ENCODE measurements at regions not wholly inside any gene's neighbourhood (a gene's known extent, or its start where the extent isn't known, plus 50 kb on each side); places are given as distances from the start of the nearest gene placed in this dataset.

GRCh38 chr11:45543808-45544422 is 121.5 kb downstream of the CHST1 start:
- Histone ChIP-seq H3K36me3 (no peaks in the 10 kb centered on the region), H3K27ac (no peak overlapping the region), H3K27me3 (replicated peaks in 1 of 7) (peaks cover 0 to 39% (median 0%) of the 10 kb centered on the region in 7 donors), H3K4me1 (no peaks in the 10 kb centered on the region), H3K4me3 (no peak overlapping the region), H3K9me3 (no peaks in the 10 kb centered on the region)
- DNase-seq: no peak
- WGBS, 5 donors: 20 to 44% (median 29%) methylated on average over 5 of the region's 5 CpGs
- TF ChIP-seq POLR2A (IDR thresholded peaks at IDR 0.05) (no peak), POLR2AphosphoS5 (IDR thresholded peaks at IDR 0.05) (no peak)
- TF ChIP-seq, protein P1, sequence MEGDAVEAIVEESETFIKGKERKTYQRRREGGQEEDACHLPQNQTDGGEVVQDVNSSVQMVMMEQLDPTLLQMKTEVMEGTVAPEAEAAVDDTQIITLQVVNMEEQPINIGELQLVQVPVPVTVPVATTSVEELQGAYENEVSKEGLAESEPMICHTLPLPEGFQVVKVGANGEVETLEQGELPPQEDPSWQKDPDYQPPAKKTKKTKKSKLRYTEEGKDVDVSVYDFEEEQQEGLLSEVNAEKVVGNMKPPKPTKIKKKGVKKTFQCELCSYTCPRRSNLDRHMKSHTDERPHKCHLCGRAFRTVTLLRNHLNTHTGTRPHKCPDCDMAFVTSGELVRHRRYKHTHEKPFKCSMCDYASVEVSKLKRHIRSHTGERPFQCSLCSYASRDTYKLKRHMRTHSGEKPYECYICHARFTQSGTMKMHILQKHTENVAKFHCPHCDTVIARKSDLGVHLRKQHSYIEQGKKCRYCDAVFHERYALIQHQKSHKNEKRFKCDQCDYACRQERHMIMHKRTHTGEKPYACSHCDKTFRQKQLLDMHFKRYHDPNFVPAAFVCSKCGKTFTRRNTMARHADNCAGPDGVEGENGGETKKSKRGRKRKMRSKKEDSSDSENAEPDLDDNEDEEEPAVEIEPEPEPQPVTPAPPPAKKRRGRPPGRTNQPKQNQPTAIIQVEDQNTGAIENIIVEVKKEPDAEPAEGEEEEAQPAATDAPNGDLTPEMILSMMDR (IDR thresholded peaks at IDR 0.05 in 8 of 11, conservative IDR thresholded peaks at IDR 0.05 in 3 of 11): no peak
- intact Hi-C loops (cut with DNase I; ENCODE audit: low total_unique reads): no loop called here

- H3K27ac ChIP-seq: no peak overlapping the region
- 79 to 92% (median 86%) methylated on average over 2 of the region's 2 CpGs for WGBS, 5 donors
- no peaks in the 10 kb centered on the region for H3K4me1 ChIP-seq
- intact Hi-C loops (cut with DNase I; ENCODE audit: low total_unique reads): no loop called here
- TF ChIP-seq POLR2AphosphoS5 (IDR thresholded peaks at IDR 0.05) (no peak), POLR2A (IDR thresholded peaks at IDR 0.05) (no peak)
- TF ChIP-seq, protein P1 (IDR thresholded peaks at IDR 0.05 in 8 of 11, conservative IDR thresholded peaks at IDR 0.05 in 3 of 11): no peak
- H3K36me3 ChIP-seq: no peaks in the 10 kb centered on the region
- H3K4me3 ChIP-seq: no peak overlapping the region
- H3K27me3 ChIP-seq (replicated peaks in 1 of 7): peaks cover 0 to 48% (median 0%) of the 10 kb centered on the region in 7 donors
- DNase-seq: no peak
- H3K9me3 ChIP-seq: no peaks in the 10 kb centered on the region
These were observed 122.3 kb downstream of the CHST1 start for GRCh38 chr11:45543081-45543480.

- 67 to 78% (median 70%) methylated on average over 10 of the region's 10 CpGs for WGBS, 5 donors
- TF ChIP-seq, protein P1 (IDR thresholded peaks at IDR 0.05 in 8 of 11, conservative IDR thresholded peaks at IDR 0.05 in 3 of 11): no peak
- TF ChIP-seq POLR2A (IDR thresholded peaks at IDR 0.05): no peak
- TF ChIP-seq POLR2AphosphoS5 (IDR thresholded peaks at IDR 0.05): no peak
- DNase-seq: no peak
- Histone ChIP-seq H3K4me3 (no peak overlapping the region), H3K27ac (no peak overlapping the region), H3K36me3 (no peaks in the 10 kb centered on the region), H3K4me1 (no peaks in the 10 kb centered on the region), H3K9me3 (no peaks in the 10 kb centered on the region), H3K27me3 (replicated peaks in 1 of 7) (peaks cover 0 to 57% (median 0%) of the 10 kb centered on the region in 7 donors)
- intact Hi-C loops (cut with DNase I; ENCODE audit: low total_unique reads): no loop called here
These were observed 123.6 kb downstream of the CHST1 start for GRCh38 chr11:45541693-45542434.

GRCh38 chr11:45538939-45539338 is 126.5 kb downstream of the CHST1 start:
- DNase-seq: no peak
- Histone ChIP-seq H3K36me3 (no peaks in the 10 kb centered on the region), H3K4me1 (no peaks in the 10 kb centered on the region), H3K27me3 (replicated peaks in 1 of 7) (peaks cover 0 to 49% (median 0%) of the 10 kb centered on the region in 7 donors), H3K4me3 (no peak overlapping the region), H3K27ac (no peak overlapping the region), H3K9me3 (no peaks in the 10 kb centered on the region)
- TF ChIP-seq POLR2A (IDR thresholded peaks at IDR 0.05) (no peak), POLR2AphosphoS5 (IDR thresholded peaks at IDR 0.05) (no peak)
- TF ChIP-seq, protein P1 (IDR thresholded peaks at IDR 0.05 in 8 of 11, conservative IDR thresholded peaks at IDR 0.05 in 3 of 11): no peak
- intact Hi-C loops (cut with DNase I; ENCODE audit: low total_unique reads): no loop called here
- WGBS, 5 donors: 47 to 87% (median 66%) methylated on average over 2 of the region's 2 CpGs
